T-helper 1 cell treated with Interleukin-12 subunit alpha and Interleukin-12 subunit beta and Interleukin-4 antibody, amounts not matched to agents 30 μg/mL and 1 μg/mL, for 36 hours (primary cell): ENCODE measurements at regions not wholly inside any gene's neighbourhood (a gene's known extent, or its start where the extent isn't known, plus 50 kb on each side); places are given as distances from the start of the nearest gene placed in this dataset.
"Not testable (repeated sequence)": the region's sequence is repeated elsewhere in the genome, so short reads cannot be mapped to it uniquely, and the experiment has no call there.

Source experiments
- H3K27ac Mint-ChIP-seq: one replicate; pipeline ENCODE4 v1.8.0; 2021; ENCODE audit warnings: mild to moderate bottlenecking, mixed read lengths
- H3K27me3 Mint-ChIP-seq: one replicate; pipeline ENCODE4 v1.8.0; 2021; ENCODE audit warnings: low read depth, mixed read lengths
- H3K36me3 Mint-ChIP-seq: one replicate; pipeline ENCODE4 v1.8.0; 2021; ENCODE audit warnings: low read depth, mixed read lengths
- H3K4me1 Mint-ChIP-seq: one replicate; pipeline ENCODE4 v1.8.0; 2021; ENCODE audit warnings: low read depth, mixed read lengths
- H3K4me3 Mint-ChIP-seq: one replicate; pipeline ENCODE4 v1.8.0; 2021; ENCODE audit warnings: mild to moderate bottlenecking, moderate library complexity, mixed read lengths
- H3K9me3 Mint-ChIP-seq: one replicate; pipeline ENCODE4 v1.8.0; 2021; ENCODE audit warnings: mixed read lengths

- H3K27ac Mint-ChIP-seq: no peak overlapping the region
- H3K4me1 Mint-ChIP-seq: no peaks in the 10 kb centered on the region
- no peaks in the 10 kb centered on the region for H3K27me3 Mint-ChIP-seq
- H3K4me3 Mint-ChIP-seq: no peak overlapping the region
- no peaks in the 10 kb centered on the region for H3K36me3 Mint-ChIP-seq
- H3K9me3 Mint-ChIP-seq: peaks cover 11% of the 10 kb centered on the region
Measured at GRCh38 chr6:62819640-62820039, 391.6 kb upstream of the FKBP1C start.

DNA sequence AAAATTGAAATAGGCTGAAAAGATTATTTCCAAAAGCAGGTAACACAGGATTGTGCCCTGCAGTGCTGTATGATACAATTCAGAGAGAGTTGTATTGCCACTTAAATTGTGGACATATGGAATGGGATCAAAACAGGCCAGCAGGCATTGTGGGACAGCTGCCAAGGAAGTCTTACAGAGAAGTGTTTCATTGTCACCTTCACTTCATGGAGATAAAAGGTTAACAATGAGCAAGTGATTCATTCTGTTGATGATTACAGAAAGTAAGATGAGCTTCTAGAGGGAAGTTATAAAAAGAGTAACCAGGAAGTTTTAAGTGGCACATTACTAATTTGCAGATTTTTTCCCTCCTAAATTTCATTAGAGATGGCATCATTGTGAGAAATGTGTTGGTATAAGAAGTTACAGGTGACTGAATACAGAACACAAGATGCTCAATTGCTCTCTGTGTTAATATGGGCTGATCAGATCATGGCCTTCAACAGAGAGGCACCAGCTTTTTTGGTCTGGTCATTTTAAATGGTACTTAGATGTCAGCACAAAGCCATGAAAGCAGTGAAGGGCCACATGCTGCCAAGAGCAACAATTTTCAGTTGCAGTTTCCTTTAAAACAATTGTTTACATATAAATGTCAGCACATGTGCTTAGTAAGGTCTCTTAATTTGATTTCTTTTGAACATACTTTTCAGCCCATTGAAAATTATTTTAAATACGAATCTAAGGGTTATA lies 402.5 kb upstream of the FKBP1C start:
- no peaks in the 10 kb centered on the region for H3K4me1 Mint-ChIP-seq
- H3K4me3 Mint-ChIP-seq: no peak overlapping the region
- peaks cover 4% of the 10 kb centered on the region for H3K9me3 Mint-ChIP-seq
- no peaks in the 10 kb centered on the region for H3K27me3 Mint-ChIP-seq
- no peaks in the 10 kb centered on the region for H3K36me3 Mint-ChIP-seq
- no peak overlapping the region for H3K27ac Mint-ChIP-seq

DNA sequence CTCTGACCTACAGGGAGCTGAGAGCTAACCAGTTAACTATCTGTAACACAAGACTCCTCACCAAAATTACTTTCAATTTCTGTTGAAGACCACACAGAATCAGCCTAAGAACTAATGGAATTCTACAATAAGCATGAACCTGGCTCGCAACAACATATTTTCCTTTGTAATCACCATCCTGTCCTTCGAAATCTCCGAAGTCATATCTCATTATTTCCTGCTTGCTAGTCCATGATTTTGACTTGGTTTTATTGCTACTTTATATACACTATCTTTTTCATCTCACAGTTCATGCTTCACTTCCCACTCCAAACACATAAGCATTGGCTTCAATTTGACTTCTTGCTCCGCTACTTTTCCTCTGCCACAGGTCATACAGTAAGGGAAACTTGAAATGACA lies 405.8 kb upstream of the FKBP1C start:
- H3K4me1 Mint-ChIP-seq: no peaks in the 10 kb centered on the region
- no peak overlapping the region for H3K27ac Mint-ChIP-seq
- H3K27me3 Mint-ChIP-seq: no peaks in the 10 kb centered on the region
- H3K36me3 Mint-ChIP-seq: no peaks in the 10 kb centered on the region
- peaks cover 23% of the 10 kb centered on the region for H3K9me3 Mint-ChIP-seq
- no peak overlapping the region for H3K4me3 Mint-ChIP-seq

GRCh38 chr6:62803094-62803493 lies 408.2 kb upstream of the FKBP1C start:
- Mint-ChIP-seq H3K27ac (no peak overlapping the region), H3K4me3 (no peak overlapping the region), H3K27me3 (no peaks in the 10 kb centered on the region), H3K9me3 (peaks cover 23% of the 10 kb centered on the region), H3K36me3 (no peaks in the 10 kb centered on the region), H3K4me1 (no peaks in the 10 kb centered on the region)

DNA sequence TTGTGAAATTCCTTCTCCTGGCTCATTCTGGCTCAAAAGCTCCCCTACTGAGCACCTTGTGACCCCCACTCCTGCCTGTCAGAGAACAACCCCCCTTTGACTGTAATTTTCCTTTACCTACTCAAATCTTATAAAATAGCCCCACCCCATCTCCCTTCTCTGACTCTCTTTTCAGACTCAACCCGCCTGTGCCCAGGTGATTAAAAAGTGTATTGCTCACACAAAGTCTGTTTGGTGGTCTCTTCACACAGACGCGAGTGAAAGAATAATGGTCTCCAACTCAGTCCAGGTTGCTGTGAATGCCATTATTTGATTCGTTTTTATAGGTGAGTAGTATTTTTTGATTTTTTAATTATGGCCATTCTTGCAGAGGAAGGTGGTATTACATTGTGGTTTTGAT lies 414.1 kb upstream of the FKBP1C start:
- H3K9me3 Mint-ChIP-seq: peaks cover 22% of the 10 kb centered on the region
- no peak overlapping the region for H3K27ac Mint-ChIP-seq
- no peaks in the 10 kb centered on the region for H3K27me3 Mint-ChIP-seq
- H3K4me1 Mint-ChIP-seq: no peaks in the 10 kb centered on the region
- H3K36me3 Mint-ChIP-seq: no peaks in the 10 kb centered on the region
- H3K4me3 Mint-ChIP-seq: no peak overlapping the region

GRCh38 chr6:62775427-62776022 lies 435.7 kb upstream of the FKBP1C start:
- H3K27me3 Mint-ChIP-seq: no peaks in the 10 kb centered on the region
- no peaks in the 10 kb centered on the region for H3K4me1 Mint-ChIP-seq
- H3K4me3 Mint-ChIP-seq: no peak overlapping the region
- no peak overlapping the region for H3K27ac Mint-ChIP-seq
- H3K36me3 Mint-ChIP-seq: no peaks in the 10 kb centered on the region
- peaks cover 1% of the 10 kb centered on the region for H3K9me3 Mint-ChIP-seq

GRCh38 chr6:62766174-62766573 lies 445.1 kb upstream of the FKBP1C start:
- H3K9me3 Mint-ChIP-seq, H3K4me3 Mint-ChIP-seq, H3K4me1 Mint-ChIP-seq, H3K27ac Mint-ChIP-seq, H3K36me3 Mint-ChIP-seq, H3K27me3 Mint-ChIP-seq: not testable (repeated sequence)

DNA sequence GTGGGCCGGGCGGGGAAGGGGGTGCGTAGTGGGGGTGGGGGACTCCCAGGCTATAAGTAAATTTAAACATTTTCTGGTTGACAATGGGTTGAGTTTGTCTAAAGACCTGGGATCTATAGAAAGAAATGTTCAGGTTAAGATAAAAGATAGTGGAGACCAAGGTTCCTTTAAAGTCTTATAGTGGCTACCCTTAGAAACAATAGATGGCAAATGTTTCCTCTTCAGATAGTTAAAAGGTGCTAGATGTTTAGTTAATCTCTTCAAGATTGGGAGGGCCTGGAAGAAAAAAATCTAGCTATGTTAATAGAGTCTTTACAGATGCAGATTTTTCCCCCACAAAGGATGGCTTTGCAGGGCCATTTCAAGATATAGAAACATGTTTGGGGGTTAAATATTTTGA lies 446.4 kb upstream of the FKBP1C start:
- Mint-ChIP-seq H3K36me3 (no peaks in the 10 kb centered on the region), H3K9me3 (peaks cover 3% of the 10 kb centered on the region), H3K27me3 (no peaks in the 10 kb centered on the region), H3K4me1 (no peaks in the 10 kb centered on the region), H3K27ac (no peak overlapping the region), H3K4me3 (no peak overlapping the region)

DNA sequence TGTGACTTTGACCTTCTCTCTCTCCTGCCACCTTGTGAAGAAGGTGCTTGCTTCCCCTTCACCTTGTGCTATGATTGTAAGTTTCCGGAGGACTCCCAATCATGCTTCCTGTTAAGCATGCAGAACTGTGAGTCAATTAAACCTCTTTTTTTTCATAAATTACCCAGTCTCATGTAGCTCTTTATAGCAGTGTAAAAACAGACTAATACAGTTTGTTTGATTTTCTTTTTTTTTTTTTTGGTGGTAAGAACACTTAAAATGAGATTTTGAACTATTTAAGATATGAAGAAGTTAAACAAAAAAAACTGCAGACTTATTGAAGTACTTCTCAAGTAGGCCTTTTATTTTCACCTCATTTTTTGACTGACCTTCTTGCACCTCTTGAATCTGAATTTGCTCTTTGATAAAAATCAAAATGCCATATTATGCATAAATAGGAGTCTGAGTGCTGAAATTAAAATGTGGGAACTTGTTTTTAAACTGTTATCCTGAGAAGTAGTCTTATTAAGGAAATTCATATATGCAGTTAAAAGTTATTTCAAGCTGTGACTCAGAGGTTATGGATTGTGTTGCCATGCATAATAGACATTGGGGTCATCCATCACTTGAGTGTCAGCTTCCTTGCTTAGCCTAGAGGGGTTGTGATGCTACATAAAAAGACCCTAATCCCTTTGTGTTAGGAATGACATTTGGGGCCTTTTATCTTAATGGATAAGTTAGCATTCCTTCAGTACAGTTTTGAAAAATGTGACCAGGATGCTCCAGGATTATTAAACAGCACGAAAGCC lies 447.9 kb upstream of the FKBP1C start:
- Mint-ChIP-seq H3K27ac (no peak overlapping the region), H3K27me3 (no peaks in the 10 kb centered on the region), H3K9me3 (peaks cover 3% of the 10 kb centered on the region), H3K36me3 (no peaks in the 10 kb centered on the region), H3K4me3 (no peak overlapping the region), H3K4me1 (no peaks in the 10 kb centered on the region)

DNA sequence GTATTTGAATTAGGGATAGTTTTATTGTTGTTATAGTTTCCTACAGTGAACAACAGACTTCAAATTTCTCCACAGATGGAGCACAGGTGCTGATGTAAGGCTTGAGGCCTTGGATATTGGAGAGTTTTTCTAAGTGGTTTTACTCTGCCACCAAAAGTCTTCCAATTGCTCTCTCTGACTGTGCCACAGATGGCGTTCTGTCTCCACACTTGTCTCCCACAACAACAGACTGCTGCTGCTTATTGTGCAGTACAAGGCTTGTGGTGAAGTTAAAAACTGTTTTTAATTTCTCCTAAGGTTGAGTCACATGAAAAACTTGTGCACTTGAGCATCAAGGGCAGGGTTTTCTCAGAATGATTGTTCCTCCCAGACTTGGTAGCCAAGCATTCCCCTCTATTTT lies 460.9 kb upstream of the KHDRBS2 start:
- Mint-ChIP-seq H3K4me3 (no peak overlapping the region), H3K27me3 (no peaks in the 10 kb centered on the region), H3K4me1 (no peaks in the 10 kb centered on the region), H3K9me3 (peaks cover 7% of the 10 kb centered on the region), H3K36me3 (no peaks in the 10 kb centered on the region), H3K27ac (no peak overlapping the region)

- no peaks in the 10 kb centered on the region for H3K4me1 Mint-ChIP-seq
- no peak overlapping the region for H3K4me3 Mint-ChIP-seq
Measured at GRCh38 chr6:62746161-62746560, 460.1 kb upstream of the KHDRBS2 start.

DNA sequence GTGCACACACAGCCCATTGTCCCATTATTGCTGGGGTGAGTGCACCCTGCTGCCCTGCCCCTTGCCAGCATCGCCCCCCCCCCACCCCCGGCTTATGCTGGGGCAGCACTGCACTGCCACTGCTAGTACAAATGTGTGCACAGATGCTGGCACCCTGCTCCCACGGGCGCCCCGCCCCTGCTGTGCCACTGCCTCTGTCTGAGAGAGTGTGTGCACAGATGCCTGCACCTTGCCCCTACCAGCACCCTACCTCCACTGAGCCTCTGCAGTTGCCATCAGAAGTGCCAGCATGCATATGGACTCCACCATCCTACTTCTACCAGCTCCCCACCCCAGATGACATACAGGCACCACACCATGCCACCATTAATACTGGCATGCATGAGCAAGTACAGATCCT lies 454.6 kb upstream of the KHDRBS2 start:
- Mint-ChIP-seq H3K4me1 (no peaks in the 10 kb centered on the region), H3K27me3 (no peaks in the 10 kb centered on the region), H3K4me3 (no peak overlapping the region), H3K36me3 (no peaks in the 10 kb centered on the region), H3K9me3 (peaks cover 18% of the 10 kb centered on the region), H3K27ac (no peak overlapping the region)

More at GRCh38 chr6:62746161-62746560, 460.1 kb upstream of the KHDRBS2 start:
- Mint-ChIP-seq H3K27me3 (no peaks in the 10 kb centered on the region), H3K27ac (no peak overlapping the region), H3K9me3 (peaks cover 12% of the 10 kb centered on the region), H3K36me3 (no peaks in the 10 kb centered on the region)

GRCh38 chr6:62740171-62740570 lies 454.1 kb upstream of the KHDRBS2 start:
- Mint-ChIP-seq H3K4me3 (no peak overlapping the region), H3K4me1 (no peaks in the 10 kb centered on the region), H3K36me3 (no peaks in the 10 kb centered on the region), H3K9me3 (peaks cover 18% of the 10 kb centered on the region), H3K27ac (no peak overlapping the region), H3K27me3 (no peaks in the 10 kb centered on the region)

DNA sequence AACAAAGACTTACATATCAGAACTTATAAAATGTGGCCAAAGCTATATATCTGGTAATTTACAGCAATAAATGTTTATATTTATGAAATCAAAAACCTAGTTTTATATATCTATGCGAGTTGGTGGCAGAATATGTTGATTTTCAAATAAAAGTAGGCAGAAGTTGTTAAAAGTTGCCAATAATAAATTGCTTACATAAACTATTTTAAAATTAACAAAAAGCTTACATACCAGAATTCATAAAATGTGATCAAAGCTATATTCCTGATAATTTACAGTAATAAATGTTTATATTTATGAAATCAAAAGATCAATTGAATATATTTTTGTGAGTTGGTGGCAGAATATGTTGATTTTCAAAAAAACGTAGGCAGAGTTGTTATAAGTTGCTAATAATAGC lies 451.8 kb upstream of the KHDRBS2 start:
- peaks cover 18% of the 10 kb centered on the region for H3K9me3 Mint-ChIP-seq
- no peak overlapping the region for H3K4me3 Mint-ChIP-seq
- H3K4me1 Mint-ChIP-seq: no peaks in the 10 kb centered on the region
- no peaks in the 10 kb centered on the region for H3K36me3 Mint-ChIP-seq
- H3K27me3 Mint-ChIP-seq: no peaks in the 10 kb centered on the region
- H3K27ac Mint-ChIP-seq: no peak overlapping the region

- Mint-ChIP-seq H3K36me3 (no peaks in the 10 kb centered on the region), H3K4me1 (no peaks in the 10 kb centered on the region), H3K4me3 (no peak overlapping the region), H3K9me3 (peaks cover 14% of the 10 kb centered on the region), H3K27me3 (no peaks in the 10 kb centered on the region), H3K27ac (no peak overlapping the region)
Measured at GRCh38 chr6:62721408-62721807, 435.4 kb upstream of the KHDRBS2 start.
